ENCODE measurements at regions not wholly inside any gene's neighbourhood (a gene's known extent, or its start where the extent isn't known, plus 50 kb on each side); places are given as distances from the start of the nearest gene placed in this dataset.

GRCh38 chr12:42763682-42764081 lies 174.1 kb upstream of the PRICKLE1 start:
- no peak for DNase-seq (ENCODE audit: extremely low read depth, low read depth)
- no peak for TF ChIP-seq CTCF (IDR thresholded peaks at IDR 0.05; ENCODE audit: low read depth, low read length, missing control alignments)
- H3K4me3 ChIP-seq (replicated peaks; ENCODE audit: low read depth, low read length): no peak overlapping the region

- no peak for TF ChIP-seq CTCF (IDR thresholded peaks at IDR 0.05; ENCODE audit: low read depth, low read length, missing control alignments)
- no peak overlapping the region for H3K4me3 ChIP-seq (replicated peaks; ENCODE audit: low read depth, low read length)
Observed at GRCh38 chr12:42762395-42762925, 172.9 kb upstream of the PRICKLE1 start.

GRCh38 chr12:42761601-42762350 lies 172.2 kb upstream of the PRICKLE1 start:
- no peak for TF ChIP-seq CTCF (IDR thresholded peaks at IDR 0.05; ENCODE audit: low read depth, low read length, missing control alignments)
- no peak for DNase-seq (ENCODE audit: extremely low read depth, low read depth)
- H3K4me3 ChIP-seq (replicated peaks; ENCODE audit: low read depth, low read length): no peak overlapping the region

More at GRCh38 chr12:42762395-42762925, 172.9 kb upstream of the PRICKLE1 start:
- no peak for DNase-seq (ENCODE audit: extremely low read depth, low read depth)

GRCh38 chr12:42761086-42761485 lies 171.5 kb upstream of the PRICKLE1 start:
- H3K4me3 ChIP-seq (replicated peaks; ENCODE audit: low read depth, low read length): no peak overlapping the region
- no peak for DNase-seq (ENCODE audit: extremely low read depth, low read depth)
- no peak for TF ChIP-seq CTCF (IDR thresholded peaks at IDR 0.05; ENCODE audit: low read depth, low read length, missing control alignments)

- no peak overlapping the region for H3K4me3 ChIP-seq (replicated peaks; ENCODE audit: low read depth, low read length)
- DNase-seq (ENCODE audit: extremely low read depth, low read depth): no peak
- no peak for TF ChIP-seq CTCF (IDR thresholded peaks at IDR 0.05; ENCODE audit: low read depth, low read length, missing control alignments)
Observed at GRCh38 chr12:42760550-42760949, 171.0 kb upstream of the PRICKLE1 start.

- no peak overlapping the region for H3K4me3 ChIP-seq (replicated peaks; ENCODE audit: low read depth, low read length)
- TF ChIP-seq CTCF (IDR thresholded peaks at IDR 0.05; ENCODE audit: low read depth, low read length, missing control alignments): no peak
- DNase-seq (ENCODE audit: extremely low read depth, low read depth): no peak
Observed at GRCh38 chr12:42759622-42760273, 170.2 kb upstream of the PRICKLE1 start.
